ENCODE measurements at regions not wholly inside any gene's neighbourhood (a gene's known extent, or its start where the extent isn't known, plus 50 kb on each side); places are given as distances from the start of the nearest gene placed in this dataset.
"Not testable (repeated sequence)": the region's sequence is repeated elsewhere in the genome, so short reads cannot be mapped to it uniquely, and the experiment has no call there.

DNA sequence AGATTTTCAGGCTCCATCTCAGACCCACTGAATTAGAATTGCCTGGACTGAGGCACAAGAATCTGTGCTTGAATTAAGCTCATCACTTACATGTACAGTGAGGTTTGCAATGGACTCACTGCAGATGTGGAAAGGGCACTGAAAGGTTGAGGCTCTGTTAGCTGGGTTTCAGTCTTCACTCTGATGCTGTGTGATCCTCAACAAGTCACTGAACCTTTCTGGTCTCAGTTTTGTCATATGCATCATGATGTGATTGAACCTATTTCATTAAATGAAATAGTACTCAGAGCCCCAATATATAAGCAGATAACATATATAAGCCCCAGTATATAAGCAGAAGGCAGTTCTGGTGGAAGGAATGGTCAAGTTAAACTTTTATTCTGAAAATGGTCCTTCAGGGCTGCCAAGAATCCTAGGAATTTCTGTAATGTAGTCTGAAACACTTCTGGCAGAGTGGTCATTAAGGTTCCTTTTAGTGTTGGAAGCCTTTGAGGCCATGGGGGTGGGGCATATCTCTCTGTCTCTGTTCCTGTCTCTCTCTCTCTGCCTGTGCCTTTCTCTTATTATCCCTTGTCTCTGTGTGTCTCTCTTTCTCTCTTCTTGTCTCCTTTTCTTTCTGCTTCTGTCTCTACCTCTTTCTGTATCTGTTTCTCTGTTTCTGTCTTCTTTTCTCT is 110.4 kb downstream of the ADCYAP1 start:
- H3K36me3 ChIP-seq (ENCODE audit: insufficient read depth, insufficient read length, low read length): peaks cover 2% of the 10 kb centered on the region
- DNase-seq (ENCODE audit: low read depth, low spot score): peak; percentile 23
- H3K4me3 ChIP-seq (ENCODE audit: insufficient read length, low read depth): no peak overlapping the region
- peaks cover 6% of the 10 kb centered on the region for H3K4me1 ChIP-seq (ENCODE audit: insufficient read depth, insufficient read length)
- H3K9me3 ChIP-seq (ENCODE audit: insufficient read depth, low read length): no peaks in the 10 kb centered on the region
- H3K27me3 ChIP-seq (ENCODE audit: insufficient read depth, insufficient read length): no peaks in the 10 kb centered on the region
- TF ChIP-seq ZNF274 (IDR thresholded peaks at IDR 0.05; ENCODE audit: low read depth, low read length): no peak
- no peak for TF ChIP-seq YY1 (IDR thresholded peaks at IDR 0.05; ENCODE audit: insufficient read depth, insufficient read length)
- no peak for TF ChIP-seq SUZ12 (IDR thresholded peaks at IDR 0.05; ENCODE audit: extremely low read depth, insufficient read depth, insufficient read length)
- H3K9ac ChIP-seq (ENCODE audit: insufficient read length, low read depth): no peak overlapping the region

DNA sequence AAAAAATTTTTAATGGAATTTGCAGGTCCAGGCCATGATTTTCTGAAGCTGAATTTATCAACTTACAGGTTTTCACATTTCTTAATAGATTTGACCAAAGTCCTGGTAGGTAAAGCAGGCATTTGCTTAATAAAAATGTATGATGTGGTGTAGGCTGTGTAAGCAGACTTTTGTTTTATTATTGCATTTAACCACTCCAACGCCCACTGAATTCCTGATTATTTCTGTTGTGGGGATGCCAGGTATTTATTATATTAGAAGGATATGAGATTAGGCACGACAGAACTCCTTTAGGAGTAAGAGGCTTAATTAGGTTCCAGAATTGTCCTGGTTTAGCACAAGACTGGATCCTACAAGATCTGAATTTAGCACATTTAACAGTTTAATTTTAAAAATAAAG is 111.1 kb downstream of the ADCYAP1 start:
- DNase-seq (ENCODE audit: low read depth, low spot score): no peak
- H3K4me1 ChIP-seq (ENCODE audit: insufficient read depth, insufficient read length): peaks cover 6% of the 10 kb centered on the region
- no peak for TF ChIP-seq SUZ12 (IDR thresholded peaks at IDR 0.05; ENCODE audit: extremely low read depth, insufficient read depth, insufficient read length)
- no peak for TF ChIP-seq YY1 (IDR thresholded peaks at IDR 0.05; ENCODE audit: insufficient read depth, insufficient read length)
- TF ChIP-seq ZNF274 (IDR thresholded peaks at IDR 0.05; ENCODE audit: low read depth, low read length): no peak
- no peak overlapping the region for H3K9ac ChIP-seq (ENCODE audit: insufficient read length, low read depth)
- H3K9me3 ChIP-seq (ENCODE audit: insufficient read depth, low read length): no peaks in the 10 kb centered on the region
- H3K27me3 ChIP-seq (ENCODE audit: insufficient read depth, insufficient read length): no peaks in the 10 kb centered on the region
- peaks cover 2% of the 10 kb centered on the region for H3K36me3 ChIP-seq (ENCODE audit: insufficient read depth, insufficient read length, low read length)
- H3K4me3 ChIP-seq (ENCODE audit: insufficient read length, low read depth): no peak overlapping the region

DNA sequence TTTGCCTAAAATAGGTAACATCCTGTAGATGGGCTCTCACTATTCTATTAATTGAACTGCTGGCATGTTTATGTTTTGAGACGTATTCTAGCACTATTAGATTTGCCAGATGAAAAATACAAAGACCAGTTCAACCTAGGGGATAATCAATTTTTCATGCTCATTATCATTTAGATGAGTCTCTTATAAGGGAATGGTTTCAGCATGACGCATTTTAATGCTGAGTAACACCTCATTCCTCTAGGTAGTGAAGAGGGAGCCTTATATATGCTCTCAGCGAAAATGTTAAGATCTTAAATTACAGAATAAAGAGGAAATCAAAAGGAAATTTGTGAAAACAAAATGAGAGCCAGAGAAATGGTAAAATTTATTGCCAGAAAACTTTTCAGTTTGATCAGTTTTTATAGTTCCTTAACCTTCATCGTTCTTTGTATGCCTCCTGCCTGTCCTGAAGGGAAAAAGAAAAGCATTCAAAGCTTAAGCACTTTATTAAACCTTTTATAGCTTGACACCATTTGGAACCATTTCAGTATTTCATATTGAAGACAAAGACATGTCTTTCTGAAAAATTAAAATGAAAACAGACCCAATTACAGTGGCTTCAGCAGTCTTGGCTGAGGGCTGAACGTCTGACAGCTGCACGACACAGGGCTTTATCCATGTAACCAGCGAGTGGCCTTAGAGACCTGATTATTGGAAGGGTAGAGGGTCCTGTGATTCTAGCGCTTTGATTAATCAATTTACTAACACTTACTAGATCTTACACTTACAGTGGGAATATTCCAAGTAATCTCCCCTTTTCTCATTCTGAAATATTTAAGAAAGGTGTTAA is 112.8 kb downstream of the ADCYAP1 start:
- no peaks in the 10 kb centered on the region for H3K27me3 ChIP-seq (ENCODE audit: insufficient read depth, insufficient read length)
- H3K4me1 ChIP-seq (ENCODE audit: insufficient read depth, insufficient read length): peaks cover 6% of the 10 kb centered on the region
- no peak overlapping the region for H3K4me3 ChIP-seq (ENCODE audit: insufficient read length, low read depth)
- H3K9me3 ChIP-seq (ENCODE audit: insufficient read depth, low read length): no peaks in the 10 kb centered on the region
- H3K9ac ChIP-seq (ENCODE audit: insufficient read length, low read depth): no peak overlapping the region
- H3K36me3 ChIP-seq (ENCODE audit: insufficient read depth, insufficient read length, low read length): peaks cover 2% of the 10 kb centered on the region
- DNase-seq (ENCODE audit: low read depth, low spot score): no peak
- TF ChIP-seq SUZ12 (IDR thresholded peaks at IDR 0.05; ENCODE audit: extremely low read depth, insufficient read depth, insufficient read length): no peak
- TF ChIP-seq YY1 (IDR thresholded peaks at IDR 0.05; ENCODE audit: insufficient read depth, insufficient read length): no peak
- TF ChIP-seq ZNF274 (IDR thresholded peaks at IDR 0.05; ENCODE audit: low read depth, low read length): no peak

DNA sequence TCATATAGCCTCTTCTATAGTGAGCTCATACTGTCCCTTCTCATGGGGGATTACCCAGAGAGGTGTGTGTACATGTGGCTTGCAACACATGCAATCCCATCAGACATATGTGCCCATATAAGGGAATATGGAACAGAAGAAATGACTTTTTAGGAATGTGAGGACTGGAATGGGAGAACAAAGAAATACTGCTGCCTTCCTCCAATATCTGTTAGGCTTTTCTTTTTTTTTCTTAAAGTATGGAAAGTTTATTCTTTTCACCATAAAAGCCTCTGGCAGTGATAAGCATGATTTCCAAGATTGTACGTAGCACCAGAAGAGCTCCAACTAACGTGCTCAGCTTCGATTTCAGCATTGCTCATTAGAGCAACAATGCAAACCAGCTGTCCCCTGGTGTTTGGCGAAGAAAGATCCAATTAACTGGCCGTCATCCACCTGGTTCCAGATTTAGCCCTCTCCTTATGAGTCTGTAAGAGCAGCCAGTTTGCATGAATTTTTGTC is 113.6 kb downstream of the ADCYAP1 start:
- H3K9me3 ChIP-seq (ENCODE audit: insufficient read depth, low read length): no peaks in the 10 kb centered on the region
- peaks cover 6% of the 10 kb centered on the region for H3K4me1 ChIP-seq (ENCODE audit: insufficient read depth, insufficient read length)
- TF ChIP-seq YY1 (IDR thresholded peaks at IDR 0.05; ENCODE audit: insufficient read depth, insufficient read length) (no peak), SUZ12 (IDR thresholded peaks at IDR 0.05; ENCODE audit: extremely low read depth, insufficient read depth, insufficient read length) (no peak), ZNF274 (IDR thresholded peaks at IDR 0.05; ENCODE audit: low read depth, low read length) (no peak)
- no peak for DNase-seq (ENCODE audit: low read depth, low spot score)
- H3K4me3 ChIP-seq (ENCODE audit: insufficient read length, low read depth): no peak overlapping the region
- no peak overlapping the region for H3K9ac ChIP-seq (ENCODE audit: insufficient read length, low read depth)
- H3K27me3 ChIP-seq (ENCODE audit: insufficient read depth, insufficient read length): no peaks in the 10 kb centered on the region
- peaks cover 2% of the 10 kb centered on the region for H3K36me3 ChIP-seq (ENCODE audit: insufficient read depth, insufficient read length, low read length)

DNA sequence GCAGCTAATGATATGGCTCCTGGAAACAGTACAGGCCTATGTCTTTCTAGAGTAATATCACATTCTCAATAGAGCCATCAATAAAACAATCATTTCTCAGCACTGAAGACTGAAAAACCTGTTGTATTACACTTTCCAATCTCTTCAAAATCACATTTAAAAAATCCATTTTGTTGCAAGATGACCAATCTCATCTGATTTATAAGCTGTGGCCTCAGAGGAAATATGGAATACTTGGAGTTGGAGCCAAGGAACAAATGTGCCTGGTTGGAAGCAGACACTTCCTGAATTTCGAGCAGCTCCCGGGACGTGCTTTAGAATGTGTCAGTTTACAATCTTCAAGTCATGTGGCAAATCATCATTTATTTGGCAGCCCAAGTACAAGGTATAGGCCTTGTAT is 114.5 kb downstream of the ADCYAP1 start:
- no peaks in the 10 kb centered on the region for H3K9me3 ChIP-seq (ENCODE audit: insufficient read depth, low read length)
- TF ChIP-seq SUZ12 (IDR thresholded peaks at IDR 0.05; ENCODE audit: extremely low read depth, insufficient read depth, insufficient read length) (no peak), YY1 (IDR thresholded peaks at IDR 0.05; ENCODE audit: insufficient read depth, insufficient read length) (no peak), ZNF274 (IDR thresholded peaks at IDR 0.05; ENCODE audit: low read depth, low read length) (no peak)
- peaks cover under 1% of the 10 kb centered on the region for H3K4me1 ChIP-seq (ENCODE audit: insufficient read depth, insufficient read length)
- no peaks in the 10 kb centered on the region for H3K27me3 ChIP-seq (ENCODE audit: insufficient read depth, insufficient read length)
- no peak overlapping the region for H3K9ac ChIP-seq (ENCODE audit: insufficient read length, low read depth)
- no peak overlapping the region for H3K4me3 ChIP-seq (ENCODE audit: insufficient read length, low read depth)
- no peak for DNase-seq (ENCODE audit: low read depth, low spot score)
- H3K36me3 ChIP-seq (ENCODE audit: insufficient read depth, insufficient read length, low read length): peaks cover 2% of the 10 kb centered on the region

DNA sequence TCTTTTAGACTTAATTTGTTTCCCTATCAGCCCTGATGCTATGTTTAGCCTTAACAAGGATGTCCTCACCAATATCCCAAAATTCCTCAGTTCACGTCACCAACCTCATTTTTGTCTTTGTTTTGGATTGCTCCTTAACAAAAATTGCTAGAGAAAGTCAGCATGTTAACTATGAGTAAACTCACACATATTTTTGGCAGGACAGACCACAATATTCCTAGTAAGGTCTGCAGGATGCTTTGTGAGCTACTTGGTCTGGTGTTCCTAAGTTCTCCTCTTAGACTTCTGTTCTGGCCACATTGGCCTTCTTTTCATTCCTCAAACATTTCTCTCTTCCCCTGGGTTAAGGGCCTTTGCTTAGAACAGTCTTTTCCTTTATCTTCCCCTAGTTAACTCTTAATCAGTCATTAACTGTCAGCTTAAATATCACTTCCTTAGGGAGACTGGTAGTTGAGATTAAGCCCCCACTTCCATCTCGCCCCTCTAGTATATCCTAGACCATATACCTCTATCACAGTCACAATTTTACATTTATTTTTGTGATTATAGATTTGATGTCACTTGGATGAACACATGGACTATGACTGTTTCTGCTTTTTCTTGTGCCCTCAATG is 116.2 kb downstream of the ADCYAP1 start:
- peaks cover 2% of the 10 kb centered on the region for H3K36me3 ChIP-seq (ENCODE audit: insufficient read depth, insufficient read length, low read length)
- no peak for TF ChIP-seq YY1 (IDR thresholded peaks at IDR 0.05; ENCODE audit: insufficient read depth, insufficient read length)
- TF ChIP-seq SUZ12 (IDR thresholded peaks at IDR 0.05; ENCODE audit: extremely low read depth, insufficient read depth, insufficient read length): no peak
- no peak for TF ChIP-seq ZNF274 (IDR thresholded peaks at IDR 0.05; ENCODE audit: low read depth, low read length)
- H3K4me1 ChIP-seq (ENCODE audit: insufficient read depth, insufficient read length): no peaks in the 10 kb centered on the region
- H3K9me3 ChIP-seq (ENCODE audit: insufficient read depth, low read length): no peaks in the 10 kb centered on the region
- no peaks in the 10 kb centered on the region for H3K27me3 ChIP-seq (ENCODE audit: insufficient read depth, insufficient read length)
- no peak overlapping the region for H3K9ac ChIP-seq (ENCODE audit: insufficient read length, low read depth)
- no peak overlapping the region for H3K4me3 ChIP-seq (ENCODE audit: insufficient read length, low read depth)
- no peak for DNase-seq (ENCODE audit: low read depth, low spot score)

DNA sequence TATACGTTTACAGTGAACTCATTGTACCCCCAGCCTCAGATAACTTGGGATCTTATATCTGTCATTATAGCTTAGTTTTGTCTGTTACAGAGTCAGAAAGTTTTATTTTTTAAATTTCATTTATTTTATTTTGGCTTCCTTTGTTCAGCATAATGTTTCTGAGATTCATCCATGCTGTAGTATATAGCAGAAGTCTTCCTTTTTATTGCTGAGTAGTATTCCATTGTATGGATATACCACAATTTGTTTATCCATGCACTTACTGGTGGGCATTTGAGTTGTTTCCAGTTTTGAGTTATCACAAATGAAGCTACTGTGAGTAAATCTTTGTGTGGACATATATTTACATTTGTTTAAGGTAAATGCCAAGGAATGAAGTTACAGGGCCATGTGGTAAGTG is 122.3 kb downstream of the ADCYAP1 start:
- TF ChIP-seq YY1 (IDR thresholded peaks at IDR 0.05; ENCODE audit: insufficient read depth, insufficient read length): no peak
- TF ChIP-seq ZNF274 (IDR thresholded peaks at IDR 0.05; ENCODE audit: low read depth, low read length): no peak
- TF ChIP-seq SUZ12 (IDR thresholded peaks at IDR 0.05; ENCODE audit: extremely low read depth, insufficient read depth, insufficient read length): no peak
- no peak for DNase-seq (ENCODE audit: low read depth, low spot score)

DNA sequence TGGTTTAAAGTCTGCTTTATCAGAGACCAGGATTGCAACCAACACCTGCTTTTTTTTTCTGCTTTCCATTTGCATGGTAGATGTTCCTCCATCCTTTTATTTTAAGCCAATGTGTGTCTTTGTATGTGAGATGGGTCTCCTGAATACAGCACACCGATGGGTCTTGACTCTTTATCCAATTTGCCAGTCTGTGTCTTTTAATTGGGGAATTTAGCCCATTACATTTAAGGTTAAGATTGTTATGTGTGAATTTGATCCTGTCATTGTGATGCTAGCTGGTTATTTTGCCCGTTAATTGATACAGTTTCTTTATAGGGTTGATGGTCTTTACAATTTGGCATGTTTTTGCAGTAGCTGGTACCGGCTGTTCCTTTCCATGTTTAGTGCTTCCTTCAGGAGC is 128.4 kb downstream of the ADCYAP1 start:
- H3K4me3 ChIP-seq (ENCODE audit: insufficient read length, low read depth); H3K9ac ChIP-seq (ENCODE audit: insufficient read length, low read depth); H3K27me3 ChIP-seq (ENCODE audit: insufficient read depth, insufficient read length); H3K9me3 ChIP-seq (ENCODE audit: insufficient read depth, low read length); H3K36me3 ChIP-seq (ENCODE audit: insufficient read depth, insufficient read length, low read length); H3K4me1 ChIP-seq (ENCODE audit: insufficient read depth, insufficient read length); DNase-seq (ENCODE audit: low read depth, low spot score): not testable (repeated sequence)

More for the DNA sequence above, 122.3 kb downstream of the ADCYAP1 start:
- peaks cover 12% of the 10 kb centered on the region for H3K9me3 ChIP-seq (ENCODE audit: insufficient read depth, low read length)
- H3K27me3 ChIP-seq (ENCODE audit: insufficient read depth, insufficient read length): no peaks in the 10 kb centered on the region
- H3K36me3 ChIP-seq (ENCODE audit: insufficient read depth, insufficient read length, low read length): no peaks in the 10 kb centered on the region
- no peak overlapping the region for H3K9ac ChIP-seq (ENCODE audit: insufficient read length, low read depth)
- H3K4me3 ChIP-seq (ENCODE audit: insufficient read length, low read depth): no peak overlapping the region
- H3K4me1 ChIP-seq (ENCODE audit: insufficient read depth, insufficient read length): no peaks in the 10 kb centered on the region

Measured in NT2/D1 (cell line).